ENCODE measurements at regions not wholly inside any gene's neighbourhood (a gene's known extent, or its start where the extent isn't known, plus 50 kb on each side); places are given as distances from the start of the nearest gene placed in this dataset.

DNA sequence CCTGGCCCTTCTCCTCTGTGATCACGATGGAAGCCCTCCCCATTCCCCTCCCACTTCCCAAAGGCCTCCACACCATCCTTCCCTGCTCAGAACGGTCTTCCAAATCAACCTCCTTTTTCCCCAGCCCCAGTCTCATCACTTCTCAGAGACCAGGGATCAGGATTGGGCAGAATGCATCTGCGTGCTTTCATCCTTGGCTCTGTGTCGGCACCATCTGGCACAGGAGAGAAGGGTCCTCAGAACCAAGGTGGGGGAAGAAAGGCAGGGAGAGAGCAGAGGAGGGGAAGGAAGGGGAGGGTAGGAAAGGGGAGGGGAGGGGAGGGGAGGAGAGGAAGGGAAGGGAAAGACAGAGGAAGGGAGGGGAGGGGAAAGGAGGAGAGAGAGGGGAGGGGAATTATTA, 52.4 kb upstream of the FICD start:
- FAIRE-seq (no peak), DNase-seq (ENCODE audit: extremely low spot score, insufficient read length, low read depth) (no peak)

- no peak for FAIRE-seq
- DNase-seq (ENCODE audit: extremely low spot score, insufficient read length, low read depth): no peak
Observed at GRCh38 chr12:108461058-108461660, 53.9 kb upstream of the FICD start.

- DNase-seq (ENCODE audit: extremely low spot score, insufficient read length, low read depth): no peak
- FAIRE-seq: no peak
Observed at GRCh38 chr12:108459149-108459548, 55.9 kb upstream of the FICD start.

GRCh38 chr12:108457734-108458361, 57.2 kb upstream of the FICD start:
- DNase-seq (ENCODE audit: extremely low spot score, insufficient read length, low read depth) (no peak), FAIRE-seq (no peak)

GRCh38 chr12:108457006-108457733, 57.9 kb upstream of the FICD start:
- DNase-seq (ENCODE audit: extremely low spot score, insufficient read length, low read depth) (peak; percentile 40), FAIRE-seq (peak; percentile 94)

- peak; percentile 21 for FAIRE-seq
- DNase-seq (ENCODE audit: extremely low spot score, insufficient read length, low read depth): no peak
Observed at GRCh38 chr12:108455706-108456105, 59.4 kb upstream of the FICD start.

- FAIRE-seq: no peak
- DNase-seq (ENCODE audit: extremely low spot score, insufficient read length, low read depth): no peak
Observed at GRCh38 chr12:108454539-108455139, 60.4 kb upstream of the FICD start.

DNA sequence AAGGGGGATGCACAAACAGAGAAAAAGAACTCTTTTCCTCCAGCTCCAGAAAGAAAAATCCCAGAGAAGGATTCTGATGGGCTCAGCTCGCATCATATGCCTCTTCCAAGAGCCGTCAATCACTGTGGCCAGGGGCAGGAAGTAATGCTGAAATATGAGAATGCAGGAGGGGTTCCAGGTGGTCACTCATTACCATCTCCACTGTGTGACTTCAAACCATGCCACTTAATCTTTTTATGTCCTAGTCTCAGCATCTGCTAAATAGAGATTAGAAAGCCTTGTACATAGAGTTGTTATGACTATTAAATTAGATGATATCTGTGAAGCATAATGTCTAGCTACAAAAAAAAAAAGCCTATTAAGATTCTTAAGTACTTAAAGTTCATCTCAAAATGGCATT, 65.6 kb upstream of the FICD start:
- no peak for DNase-seq (ENCODE audit: extremely low spot score, insufficient read length, low read depth)
- FAIRE-seq: no peak

DNA sequence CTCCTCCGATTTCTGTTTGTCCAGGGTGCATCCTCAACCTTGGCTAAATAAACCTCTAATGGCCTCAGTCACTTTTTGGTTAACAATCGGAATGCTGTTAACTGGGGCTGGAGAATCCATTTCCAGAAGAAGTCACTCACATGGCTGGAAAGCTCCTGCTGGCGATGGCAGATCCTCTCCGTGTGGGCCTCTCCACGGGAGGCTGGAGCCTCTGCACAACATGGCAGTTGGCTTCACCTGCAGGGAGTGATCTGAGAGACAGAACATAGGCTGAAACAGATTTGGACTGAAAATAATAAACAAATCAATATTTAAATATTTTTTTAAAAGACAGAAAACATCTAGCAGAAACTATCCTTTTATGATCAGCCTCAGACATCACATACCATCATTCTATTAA, 66.8 kb upstream of the FICD start:
- DNase-seq (ENCODE audit: extremely low spot score, insufficient read length, low read depth): no peak
- no peak for FAIRE-seq

GRCh38 chr12:108447168-108447832, 67.8 kb upstream of the FICD start:
- DNase-seq (ENCODE audit: extremely low spot score, insufficient read length, low read depth): no peak
- no peak for FAIRE-seq

DNA sequence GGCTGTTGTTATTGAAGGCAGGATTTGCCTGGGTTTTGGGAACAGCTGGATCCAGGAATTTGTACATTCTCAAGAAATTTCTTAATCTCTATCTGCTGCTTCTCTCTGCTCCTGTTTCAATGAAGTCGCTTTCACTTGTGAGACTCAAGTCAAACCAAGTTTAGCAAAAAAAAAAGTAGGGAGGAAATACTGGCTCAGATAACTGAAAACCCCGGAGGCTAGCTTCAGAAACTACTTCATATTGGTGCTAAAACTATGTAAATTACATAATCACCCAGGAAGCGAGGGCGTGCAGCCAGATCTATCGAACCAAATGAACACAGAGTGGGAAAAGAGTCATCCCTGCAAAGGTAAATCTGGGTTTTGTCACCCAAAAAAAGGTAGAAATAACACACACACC, 68.3 kb upstream of the FICD start:
- no peak for FAIRE-seq

GRCh38 chr12:108442910-108443309, 72.2 kb upstream of the FICD start:
- DNase-seq (ENCODE audit: extremely low spot score, insufficient read length, low read depth): no peak
- no peak for FAIRE-seq

More for the DNA sequence above, 68.3 kb upstream of the FICD start:
- DNase-seq (ENCODE audit: extremely low spot score, insufficient read length, low read depth): no peak

GRCh38 chr12:108442067-108442466, 73.0 kb upstream of the FICD start:
- FAIRE-seq: no peak

DNA sequence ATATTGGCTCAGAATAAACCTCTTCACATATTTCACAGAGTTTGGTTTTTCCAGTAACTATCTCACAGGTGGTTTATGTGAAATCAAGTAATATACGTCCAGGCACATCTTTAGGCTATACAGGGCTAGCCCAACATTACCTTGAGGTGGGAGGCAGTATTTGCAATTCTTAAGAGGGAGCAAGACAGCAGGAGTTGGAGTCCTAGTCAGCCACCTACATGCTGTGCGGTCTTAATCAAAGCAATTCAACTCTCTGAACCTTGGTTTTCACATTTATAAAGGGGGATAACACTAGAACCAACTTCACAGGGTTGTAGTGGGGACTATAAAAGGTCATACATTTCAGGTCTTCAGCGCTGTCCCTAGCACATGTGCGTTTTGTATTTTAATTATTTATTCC, 73.5 kb upstream of the FICD start:
- no peak for DNase-seq (ENCODE audit: extremely low spot score, insufficient read length, low read depth)
- FAIRE-seq: no peak

More at GRCh38 chr12:108442067-108442466, 73.0 kb upstream of the FICD start:
- no peak for DNase-seq (ENCODE audit: extremely low spot score, insufficient read length, low read depth)

- no peak for FAIRE-seq
Observed at GRCh38 chr12:108440736-108441135, 74.3 kb upstream of the FICD start.

DNA sequence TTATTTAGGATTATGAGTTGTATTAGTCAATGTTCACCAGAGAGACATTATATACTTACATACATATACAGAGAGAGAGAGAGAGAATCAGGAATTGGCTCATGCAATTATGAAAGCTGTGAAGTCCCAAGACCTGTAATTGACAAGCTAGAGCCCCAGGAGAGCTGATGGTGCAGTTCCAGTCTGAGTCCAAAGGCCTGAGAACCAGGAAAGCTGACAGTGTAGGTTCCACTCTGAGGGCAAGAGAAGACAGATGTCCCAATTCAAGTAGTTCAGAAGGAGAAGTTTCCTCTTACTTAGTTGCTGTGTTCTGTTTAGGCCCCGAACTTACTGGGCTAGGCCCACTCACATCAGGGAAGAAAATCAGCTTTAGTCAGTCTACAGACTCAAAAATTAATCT, 76.4 kb upstream of the FICD start:
- FAIRE-seq (no peak), DNase-seq (ENCODE audit: extremely low spot score, insufficient read length, low read depth) (no peak)

More at GRCh38 chr12:108440736-108441135, 74.3 kb upstream of the FICD start:
- no peak for DNase-seq (ENCODE audit: extremely low spot score, insufficient read length, low read depth)

GRCh38 chr12:108432423-108433121, 82.5 kb upstream of the FICD start:
- no peak for DNase-seq (ENCODE audit: extremely low spot score, insufficient read length, low read depth)
- FAIRE-seq: no peak

GRCh38 chr12:108430926-108431325, 84.2 kb upstream of the FICD start:
- FAIRE-seq (no peak), DNase-seq (ENCODE audit: extremely low spot score, insufficient read length, low read depth) (no peak)

- no peak for DNase-seq (ENCODE audit: extremely low spot score, insufficient read length, low read depth)
- no peak for FAIRE-seq
Observed at GRCh38 chr12:108430245-108430644, 84.8 kb upstream of the FICD start.

GRCh38 chr12:108425238-108425795, 86.2 kb upstream of the CMKLR1 start:
- FAIRE-seq (no peak), DNase-seq (ENCODE audit: extremely low spot score, insufficient read length, low read depth) (no peak)
